HG03175 (cell line): ENCODE measurements at regions not wholly inside any gene's neighbourhood (a gene's known extent, or its start where the extent isn't known, plus 50 kb on each side); places are given as distances from the start of the nearest gene placed in this dataset.

Experiments used
- ATAC-seq: cut with Tn5 transposase; IDR thresholded peaks from one replicate; pipeline ENCODE4 v1.9.1; 2021; ENCODE audit warnings: mild to moderate bottlenecking, moderate library complexity; ENCODE audit not compliant: unreplicated experiment

GRCh38 chr2:103667335-103667884, 905.6 kb downstream of the TMEM182 start:
- no peak for ATAC-seq

DNA sequence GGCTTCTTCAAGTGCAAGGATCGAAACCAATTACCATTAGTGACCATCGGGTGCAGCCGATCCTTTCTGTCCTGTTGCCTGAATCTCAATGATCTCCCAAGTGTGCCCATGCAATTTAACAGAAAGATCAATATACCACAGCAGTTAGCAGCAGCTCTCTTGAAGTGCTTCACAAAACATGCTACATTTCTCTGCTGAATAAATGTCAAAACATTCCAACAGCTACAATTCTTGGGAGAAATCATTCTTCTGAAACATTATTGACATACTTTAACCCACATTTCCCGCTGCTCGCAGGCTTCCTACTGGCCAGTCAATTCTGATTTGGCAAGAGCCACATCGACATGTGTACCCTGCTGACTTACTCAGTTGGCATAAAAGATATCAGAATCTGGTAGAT, 907.7 kb downstream of the TMEM182 start:
- no peak for ATAC-seq
